RWPE2 (cell line): ENCODE measurements at regions not wholly inside any gene's neighbourhood (a gene's known extent, or its start where the extent isn't known, plus 50 kb on each side); places are given as distances from the start of the nearest gene placed in this dataset.

Experiments
- ATAC-seq: fragments of 200-7000 bp; cut with Tn5 transposase; 3 replicates; pipeline ENCODE4 v1.9.1; 2021; ENCODE audit warnings: low read depth
- DNase-seq: peaks from one replicate; pipeline ENCODE4 v3.0.0-alpha.2; 2020; ENCODE audit warnings: low spot score
- H3K27ac ChIP-seq: fragments of 450-650 bp; 2 replicates; pipeline ENCODE4 v1.5.1; 2017; ENCODE audit warnings: mild to moderate bottlenecking; ENCODE audit not compliant: poor library complexity, severe bottlenecking
- H3K27me3 ChIP-seq: fragments of 250-450 bp; sonication (Bioruptor Pico); 2 replicates; pipeline ENCODE4 v1.5.1; 2021; ENCODE audit warnings: mild to moderate bottlenecking, moderate library complexity; ENCODE audit not compliant: insufficient read depth, poor library complexity, severe bottlenecking
- H3K36me3 ChIP-seq: fragments of 250-450 bp; sonication (Bioruptor Pico); 2 replicates; pipeline ENCODE4 v1.5.1; 2020; ENCODE audit warnings: low read depth, mild to moderate bottlenecking, moderate library complexity
- H3K4me1 ChIP-seq: fragments of 250-450 bp; sonication (Bioruptor Pico); 2 replicates; pipeline ENCODE4 v1.5.1; 2021; ENCODE audit warnings: mild to moderate bottlenecking, moderate library complexity; ENCODE audit not compliant: insufficient read depth, poor library complexity, severe bottlenecking
- H3K4me3 ChIP-seq: fragments of 250-450 bp; sonication (Bioruptor Pico); 2 replicates; pipeline ENCODE4 v1.5.1; 2021; ENCODE audit warnings: mild to moderate bottlenecking, moderate library complexity; ENCODE audit not compliant: severe bottlenecking
- H3K9me3 ChIP-seq: fragments of 250-450 bp; sonication (Bioruptor Pico); 2 replicates; pipeline ENCODE4 v1.5.1; 2021; ENCODE audit warnings: mild to moderate bottlenecking, moderate library complexity; ENCODE audit not compliant: severe bottlenecking
- CTCF ChIP-seq: fragments of 450-650 bp; IDR thresholded peaks from one replicate; pipeline ENCODE4 v1.5.1; 2017; ENCODE audit warnings: mild to moderate bottlenecking, moderate library complexity; ENCODE audit not compliant: poor library complexity, severe bottlenecking

GRCh38 chr5:143674469-143674786 is 137.5 kb upstream of the HMHB1 start:
- no peak for DNase-seq
- Histone ChIP-seq H3K36me3 (no peaks in the 10 kb centered on the region), H3K4me1 (peaks cover 13% of the 10 kb centered on the region), H3K4me3 (no peak overlapping the region), H3K27ac (peak overlapping the region; percentile 18), H3K27me3 (no peaks in the 10 kb centered on the region), H3K9me3 (no peaks in the 10 kb centered on the region)
- TF ChIP-seq CTCF, result no peak
- ATAC-seq, result no peak

GRCh38 chr5:143673676-143674468 is 138.1 kb upstream of the HMHB1 start:
- TF ChIP-seq CTCF, result no peak

GRCh38 chr5:143672806-143673205 is 139.2 kb upstream of the HMHB1 start:
- H3K4me3 ChIP-seq, result no peak overlapping the region
- H3K9me3 ChIP-seq, result no peaks in the 10 kb centered on the region
- H3K4me1 ChIP-seq, result peaks cover 13% of the 10 kb centered on the region
- DNase-seq, result no peak
- no peak for ATAC-seq
- H3K27ac ChIP-seq, result no peak overlapping the region
- no peaks in the 10 kb centered on the region for H3K27me3 ChIP-seq
- no peaks in the 10 kb centered on the region for H3K36me3 ChIP-seq
- no peak for TF ChIP-seq CTCF

More at GRCh38 chr5:143673676-143674468, 138.1 kb upstream of the HMHB1 start:
- H3K9me3 ChIP-seq, result no peaks in the 10 kb centered on the region
- no peak overlapping the region for H3K4me3 ChIP-seq
- no peaks in the 10 kb centered on the region for H3K36me3 ChIP-seq
- ATAC-seq, result peak; percentile 97
- no peak for DNase-seq
- H3K27ac ChIP-seq, result peak overlapping the region; percentile 18
- peaks cover 13% of the 10 kb centered on the region for H3K4me1 ChIP-seq
- no peaks in the 10 kb centered on the region for H3K27me3 ChIP-seq

- Histone ChIP-seq H3K4me1 (peaks cover 13% of the 10 kb centered on the region), H3K36me3 (no peaks in the 10 kb centered on the region), H3K27me3 (no peaks in the 10 kb centered on the region), H3K4me3 (no peak overlapping the region), H3K27ac (no peak overlapping the region), H3K9me3 (no peaks in the 10 kb centered on the region)
- ATAC-seq, result no peak
- no peak for TF ChIP-seq CTCF
- no peak for DNase-seq
Observed at GRCh38 chr5:143671674-143672569, 140.0 kb upstream of the HMHB1 start.
